GM06990 (cell line): ENCODE measurements at regions not wholly inside any gene's neighbourhood (a gene's known extent, or its start where the extent isn't known, plus 50 kb on each side); places are given as distances from the start of the nearest gene placed in this dataset.

Source experiments
- DNase-seq: peaks from one replicate; pipeline ENCODE4 v3.0.0-alpha.2; 2011; ENCODE audit not compliant: insufficient read length; ENCODE audit errors: extremely low read depth
- H3K27me3 ChIP-seq: replicated peaks from 2 replicates; pipeline ENCODE4 v1.6.0; 2011; ENCODE audit warnings: low read length; ENCODE audit not compliant: control insufficient read depth, insufficient read depth
- H3K36me3 ChIP-seq: 2 replicates; pipeline ENCODE4 v1.5.1; 2011; ENCODE audit warnings: low read length; ENCODE audit not compliant: control insufficient read depth, insufficient read depth
- H3K4me3 ChIP-seq: replicated peaks from 2 replicates; pipeline ENCODE4 v1.5.1; 2011; ENCODE audit warnings: low read depth, mild to moderate bottlenecking, control low read depth, low read length
- CTCF ChIP-seq: IDR thresholded peaks from 2 replicates; pipeline ENCODE4 v1.5.1; 2011; ENCODE audit warnings: low read length, control low read depth, mild to moderate bottlenecking, inconsistent platforms; ENCODE audit not compliant: insufficient read depth, poor library complexity, severe bottlenecking

- no peak for TF ChIP-seq CTCF
- H3K36me3 ChIP-seq, result no peaks in the 10 kb centered on the region
- H3K27me3 ChIP-seq, result no peaks in the 10 kb centered on the region; the same call in 1 of the 2 replicates
- H3K4me3 ChIP-seq, result no peak overlapping the region
- DNase-seq, result no peak
Measured at GRCh38 chr7:33742521-33742920, 162.8 kb upstream of the BMPER start.

DNA sequence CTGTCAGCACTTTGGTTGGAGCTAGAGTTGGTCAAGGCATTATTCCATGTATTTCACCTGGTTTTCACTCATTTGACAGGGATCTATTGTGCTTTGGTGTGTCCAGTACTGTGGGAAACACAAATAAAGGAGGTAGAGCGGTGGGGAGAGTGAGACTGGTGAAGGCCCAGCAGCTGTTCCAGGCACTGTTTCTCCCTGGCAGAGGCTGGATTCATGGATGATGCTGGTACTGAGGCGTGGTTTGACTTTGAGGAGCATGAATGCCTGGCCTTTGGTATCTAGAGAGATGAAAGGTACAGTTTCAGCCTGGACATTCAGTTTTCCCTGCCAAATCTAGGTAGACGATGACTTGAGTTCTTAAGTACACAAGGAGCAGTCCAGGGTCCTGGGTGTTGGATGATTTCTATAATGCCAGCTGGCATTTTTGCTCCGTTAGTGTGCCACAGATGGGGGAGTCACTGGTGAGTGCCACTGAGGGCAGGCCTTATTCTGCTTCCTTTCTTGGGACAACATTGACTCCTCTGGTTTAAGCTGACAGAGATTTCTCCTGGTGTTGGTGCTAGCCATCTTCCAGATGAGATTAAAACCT is 162.2 kb upstream of the BMPER start:
- no peak for TF ChIP-seq CTCF
- H3K27me3 ChIP-seq, result no peaks in the 10 kb centered on the region; the same call in 1 of the 2 replicates

GRCh38 chr7:33743594-33743993 is 161.7 kb upstream of the BMPER start:
- Histone ChIP-seq H3K27me3 (no peaks in the 10 kb centered on the region; the same call in 1 of the 2 replicates), H3K36me3 (no peaks in the 10 kb centered on the region), H3K4me3 (no peak overlapping the region)
- TF ChIP-seq CTCF, result no peak
- no peak for DNase-seq

More for the DNA sequence above, 162.2 kb upstream of the BMPER start:
- no peak for DNase-seq
- Histone ChIP-seq H3K4me3 (no peak overlapping the region), H3K36me3 (no peaks in the 10 kb centered on the region)

- H3K27me3 ChIP-seq, result no peaks in the 10 kb centered on the region
- no peaks in the 10 kb centered on the region for H3K36me3 ChIP-seq
- peak; percentile 33 for TF ChIP-seq CTCF
- no peak for DNase-seq
- H3K4me3 ChIP-seq, result no peak overlapping the region
Measured at GRCh38 chr7:33744293-33745075, 160.9 kb upstream of the BMPER start.

DNA sequence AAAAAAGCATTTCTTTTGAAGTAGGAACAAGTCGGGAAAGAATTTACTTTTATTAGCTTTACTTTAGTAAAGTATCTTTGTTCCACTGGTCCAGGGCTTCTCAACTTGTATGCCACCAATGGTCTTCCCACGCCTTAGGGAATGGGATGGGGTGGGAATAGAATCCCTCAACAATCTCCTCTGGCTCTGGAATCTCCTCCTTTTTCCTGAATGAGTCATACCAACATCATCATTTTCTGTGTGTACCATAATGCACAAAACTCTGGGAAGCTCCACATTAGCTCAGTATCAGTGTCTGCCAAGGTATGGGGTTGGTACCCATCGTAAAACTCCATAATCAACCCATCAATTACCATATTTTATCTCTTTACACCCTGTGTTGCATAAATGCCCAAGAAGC is 159.4 kb upstream of the BMPER start:
- Histone ChIP-seq H3K27me3 (no peaks in the 10 kb centered on the region), H3K4me3 (no peak overlapping the region), H3K36me3 (no peaks in the 10 kb centered on the region)
- DNase-seq, result no peak
- TF ChIP-seq CTCF, result no peak
